ENCODE measurements at regions not wholly inside any gene's neighbourhood (a gene's known extent, or its start where the extent isn't known, plus 50 kb on each side); places are given as distances from the start of the nearest gene placed in this dataset.

GRCh38 chr10:88200312-88201032, 337.0 kb downstream of the PTEN start:
- no peak for TF ChIP-seq EZH2 (IDR thresholded peaks at IDR 0.05; ENCODE audit: low read length, missing control alignments)
- TF ChIP-seq CTCF (conservative IDR thresholded peaks at IDR 0.05 in 1 of 2, IDR thresholded peaks at IDR 0.05 in 1 of 2; ENCODE audit: low read depth in 1 of 2, low read length in 2 of 2) = no peak
